Colonic mucosa (tissue), 4 donors: ENCODE measurements at regions not wholly inside any gene's neighbourhood (a gene's known extent, or its start where the extent isn't known, plus 50 kb on each side); places are given as distances from the start of the nearest gene placed in this dataset.

Experiments used
- DNase-seq: peaks from one replicate; pipeline ENCODE4 v3.0.0-alpha.2; 2020
- H3K27ac ChIP-seq: fragments of 200-600 bp; one replicate; pipeline ENCODE4 v1.8.0; 2021
- H3K27me3 ChIP-seq: fragments of 200-600 bp; one replicate; pipeline ENCODE4 v1.8.0; 2021
- H3K36me3 ChIP-seq: fragments of 200-600 bp; one replicate; pipeline ENCODE4 v1.8.0; 2021
- H3K4me1 ChIP-seq: fragments of 200-600 bp; one replicate; pipeline ENCODE4 v1.8.0; 2021; ENCODE audit warnings: mild to moderate bottlenecking
- H3K4me3 ChIP-seq: fragments of 200-600 bp; one replicate; pipeline ENCODE4 v1.8.0; 2021
- H3K9ac ChIP-seq, 2 donors: one replicate each; pipeline ENCODE4 v1.7.0; 2013; ENCODE audit warnings: control low read depth in 2 of 2, low read depth in 2 of 2, low read length in 2 of 2
- H3K9me3 ChIP-seq: fragments of 200-600 bp; one replicate; pipeline ENCODE4 v1.8.0; 2021
- intact Hi-C: fragments of 100-400 bp; cut with DNase I; formaldehyde crosslinking; loops from one replicate; pipeline ENCODE4 v1.14.1; 2022
- TF ChIP-seq, protein P1 (sequence below): fragments of 200-600 bp; IDR thresholded peaks from one replicate; pipeline ENCODE4 v1.8.0; 2022; ENCODE audit warnings: antibody characterized with exemption, mild to moderate bottlenecking
- donor health status: healthy.
- donor health status: DM: no; HTN: no; CAD: no.
- donor health status: DM: no; HTN: no; CAD: no.

DNA sequence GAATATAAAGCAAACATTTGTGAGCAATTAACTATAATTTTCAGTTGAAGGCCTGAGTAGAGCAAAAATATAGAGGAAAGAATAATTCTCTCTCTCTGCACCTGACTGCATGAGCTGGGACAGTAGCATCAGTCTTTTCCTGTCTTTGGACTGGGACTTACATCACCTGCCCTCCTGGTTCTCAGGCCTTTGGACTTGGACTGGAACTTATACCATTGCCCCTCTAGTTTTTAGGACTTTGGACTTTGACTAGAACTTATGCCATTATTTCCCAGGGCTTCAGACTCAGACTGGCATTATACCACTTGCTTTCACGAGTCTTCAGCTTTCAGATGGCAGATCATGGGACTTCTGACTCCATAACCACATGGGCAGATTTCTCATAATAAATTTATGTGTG, 81.0 kb upstream of the SLC25A13 start:
- DNase-seq = no peak
- TF ChIP-seq, protein P1, sequence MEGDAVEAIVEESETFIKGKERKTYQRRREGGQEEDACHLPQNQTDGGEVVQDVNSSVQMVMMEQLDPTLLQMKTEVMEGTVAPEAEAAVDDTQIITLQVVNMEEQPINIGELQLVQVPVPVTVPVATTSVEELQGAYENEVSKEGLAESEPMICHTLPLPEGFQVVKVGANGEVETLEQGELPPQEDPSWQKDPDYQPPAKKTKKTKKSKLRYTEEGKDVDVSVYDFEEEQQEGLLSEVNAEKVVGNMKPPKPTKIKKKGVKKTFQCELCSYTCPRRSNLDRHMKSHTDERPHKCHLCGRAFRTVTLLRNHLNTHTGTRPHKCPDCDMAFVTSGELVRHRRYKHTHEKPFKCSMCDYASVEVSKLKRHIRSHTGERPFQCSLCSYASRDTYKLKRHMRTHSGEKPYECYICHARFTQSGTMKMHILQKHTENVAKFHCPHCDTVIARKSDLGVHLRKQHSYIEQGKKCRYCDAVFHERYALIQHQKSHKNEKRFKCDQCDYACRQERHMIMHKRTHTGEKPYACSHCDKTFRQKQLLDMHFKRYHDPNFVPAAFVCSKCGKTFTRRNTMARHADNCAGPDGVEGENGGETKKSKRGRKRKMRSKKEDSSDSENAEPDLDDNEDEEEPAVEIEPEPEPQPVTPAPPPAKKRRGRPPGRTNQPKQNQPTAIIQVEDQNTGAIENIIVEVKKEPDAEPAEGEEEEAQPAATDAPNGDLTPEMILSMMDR = no peak
- Histone ChIP-seq H3K4me3 (no peak overlapping the region), H3K9me3 (no peaks in the 10 kb centered on the region), H3K9ac (no peak overlapping the region), H3K4me1 (no peaks in the 10 kb centered on the region), H3K27ac (no peak overlapping the region), H3K27me3 (no peaks in the 10 kb centered on the region), H3K36me3 (no peaks in the 10 kb centered on the region)
- intact Hi-C loops = no loop called here

DNA sequence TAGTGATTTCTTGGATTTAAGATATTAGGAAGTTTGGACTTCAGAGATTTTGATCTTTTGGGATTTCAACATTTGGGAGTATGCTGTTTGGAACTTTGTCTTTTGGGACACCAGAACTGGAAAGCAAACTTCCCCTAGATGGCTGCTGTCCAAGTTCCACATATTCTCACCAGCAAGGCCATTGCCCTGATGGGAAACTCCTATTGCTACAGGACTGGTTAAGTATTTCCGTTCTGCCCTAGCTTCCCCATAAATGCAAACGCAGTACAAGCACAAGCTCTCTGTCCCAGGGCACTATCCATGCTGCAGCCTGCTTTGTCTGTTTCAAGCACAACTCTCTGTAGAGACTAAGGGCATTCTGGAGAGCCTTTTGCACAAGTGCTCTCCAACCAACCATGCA, 79.3 kb upstream of the SLC25A13 start:
- no peak overlapping the region for H3K9ac ChIP-seq
- TF ChIP-seq, protein P1 = no peak
- no peaks in the 10 kb centered on the region for H3K27me3 ChIP-seq
- DNase-seq = no peak
- no peaks in the 10 kb centered on the region for H3K9me3 ChIP-seq
- H3K27ac ChIP-seq = no peak overlapping the region
- no peak overlapping the region for H3K4me3 ChIP-seq
- H3K4me1 ChIP-seq = no peaks in the 10 kb centered on the region
- H3K36me3 ChIP-seq = no peaks in the 10 kb centered on the region
- intact Hi-C loops = no loop called here

DNA sequence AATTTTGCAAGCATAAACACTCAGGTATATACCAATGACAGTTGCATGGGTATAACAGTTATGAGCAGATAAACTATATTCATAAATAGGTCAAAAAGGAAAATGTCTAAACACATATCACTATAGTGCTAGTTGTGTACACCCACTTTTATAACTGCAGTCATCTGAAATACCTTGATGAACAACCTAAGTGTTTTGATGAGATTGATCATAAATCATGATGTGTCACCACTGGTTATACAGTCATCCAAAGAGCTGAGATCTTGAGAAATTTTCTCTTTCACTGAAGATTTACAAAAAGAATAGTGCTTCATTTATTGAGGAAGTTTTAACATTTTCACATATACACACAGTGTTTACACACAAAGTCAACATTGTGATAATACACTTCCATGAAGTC, 78.6 kb upstream of the SLC25A13 start:
- intact Hi-C loops = no loop called here

DNA sequence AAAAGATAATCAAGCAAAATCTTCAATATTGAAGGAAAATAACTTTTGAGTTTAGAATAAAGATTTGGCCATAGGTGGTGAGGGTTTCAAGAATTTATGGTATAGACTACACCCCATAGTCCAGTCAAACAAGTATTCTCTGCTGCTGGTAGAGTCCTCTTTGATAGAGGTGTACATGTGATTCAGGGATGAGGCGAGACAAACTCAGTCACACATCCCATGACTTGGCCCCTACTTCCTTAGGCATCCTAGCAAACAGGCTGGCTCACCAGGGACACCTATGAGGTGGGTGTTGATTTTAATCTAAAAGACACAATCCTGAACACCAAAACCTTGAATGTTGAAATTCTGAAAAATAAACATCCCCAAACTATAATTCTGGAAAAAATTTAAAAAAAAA, 78.1 kb upstream of the SLC25A13 start:
- H3K4me1 ChIP-seq = no peaks in the 10 kb centered on the region
- DNase-seq = no peak
- no peaks in the 10 kb centered on the region for H3K27me3 ChIP-seq
- no peaks in the 10 kb centered on the region for H3K9me3 ChIP-seq
- no peak overlapping the region for H3K4me3 ChIP-seq
- no peak overlapping the region for H3K27ac ChIP-seq
- intact Hi-C loops = no loop called here
- TF ChIP-seq, protein P1 = no peak
- no peaks in the 10 kb centered on the region for H3K36me3 ChIP-seq
- H3K9ac ChIP-seq = no peak overlapping the region

More for the DNA sequence above, 78.6 kb upstream of the SLC25A13 start:
- Histone ChIP-seq H3K4me3 (no peak overlapping the region), H3K9ac (no peak overlapping the region), H3K27me3 (no peaks in the 10 kb centered on the region), H3K27ac (no peak overlapping the region), H3K9me3 (no peaks in the 10 kb centered on the region), H3K4me1 (no peaks in the 10 kb centered on the region), H3K36me3 (no peaks in the 10 kb centered on the region)
- no peak for DNase-seq
- TF ChIP-seq, protein P1 = no peak

DNA sequence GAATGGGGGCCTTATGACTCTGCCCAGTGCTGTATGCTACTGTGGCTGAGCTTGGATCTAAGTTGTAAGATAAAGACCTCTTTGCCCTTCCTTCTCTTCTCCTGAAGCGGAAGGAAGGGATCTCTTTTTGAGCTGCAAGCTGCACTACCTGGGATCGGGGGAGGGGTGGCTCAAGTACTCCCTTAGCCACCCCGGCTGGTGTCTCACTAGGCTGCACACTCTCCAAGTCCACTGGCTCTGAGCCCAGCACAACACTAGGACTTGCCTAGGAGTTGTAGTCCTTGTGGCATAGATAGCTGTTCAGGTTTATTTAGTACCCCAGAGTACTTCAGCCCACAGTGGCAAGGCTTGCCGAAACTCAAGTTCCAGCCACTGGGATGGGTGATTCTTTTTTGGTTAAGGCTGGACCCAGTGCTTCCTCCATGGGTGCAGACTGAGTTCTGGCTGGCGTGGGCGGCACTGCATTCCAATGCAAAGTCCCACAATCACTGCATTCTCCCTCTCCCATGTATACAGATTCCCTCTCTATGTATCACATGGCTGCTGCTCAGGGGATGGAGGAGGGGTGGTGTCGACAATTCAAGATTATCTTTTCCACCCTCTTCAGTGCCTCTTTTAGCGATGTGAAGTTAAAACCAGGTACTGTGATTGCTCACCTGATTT, 76.2 kb upstream of the SLC25A13 start:
- Histone ChIP-seq H3K4me1 (no peaks in the 10 kb centered on the region), H3K27ac (no peak overlapping the region), H3K27me3 (no peaks in the 10 kb centered on the region), H3K36me3 (no peaks in the 10 kb centered on the region), H3K4me3 (no peak overlapping the region), H3K9me3 (no peaks in the 10 kb centered on the region), H3K9ac (no peak overlapping the region)
- intact Hi-C loops = no loop called here
- TF ChIP-seq, protein P1 = no peak
- no peak for DNase-seq
